Kidney tubule cell (primary cell): ENCODE measurements at regions not wholly inside any gene's neighbourhood (a gene's known extent, or its start where the extent isn't known, plus 50 kb on each side); places are given as distances from the start of the nearest gene placed in this dataset.
"Not testable (repeated sequence)": the region's sequence is repeated elsewhere in the genome, so short reads cannot be mapped to it uniquely, and the experiment has no call there.

Experiments used
- DNase-seq: peaks from one replicate; pipeline ENCODE4 v3.0.0-alpha.2; 2018; ENCODE audit warnings: low spot score

DNA sequence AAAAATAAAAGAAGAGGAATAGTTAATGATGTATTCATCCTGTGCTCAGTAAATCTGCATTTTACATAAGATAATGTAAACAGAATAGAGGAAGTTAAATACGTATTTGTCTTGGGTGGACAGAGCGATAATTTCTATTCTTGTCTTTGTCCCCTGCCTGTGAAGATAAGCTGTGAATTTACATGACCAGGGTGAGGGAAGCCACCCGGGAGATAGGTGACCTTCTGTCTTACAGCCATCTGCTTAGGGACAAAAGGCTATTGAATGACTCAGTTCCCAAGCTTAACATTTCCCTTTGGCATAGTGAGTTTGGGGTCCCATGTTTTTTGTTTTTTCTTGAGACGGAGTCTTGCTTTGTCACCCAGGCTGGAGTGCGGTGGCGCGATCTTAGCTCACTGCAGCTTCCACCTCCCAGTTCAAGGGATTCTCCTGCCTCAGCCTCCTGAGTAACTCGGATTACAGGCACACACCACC lies 88.7 kb upstream of the KCTD7 start:
- DNase-seq = no peak

DNA sequence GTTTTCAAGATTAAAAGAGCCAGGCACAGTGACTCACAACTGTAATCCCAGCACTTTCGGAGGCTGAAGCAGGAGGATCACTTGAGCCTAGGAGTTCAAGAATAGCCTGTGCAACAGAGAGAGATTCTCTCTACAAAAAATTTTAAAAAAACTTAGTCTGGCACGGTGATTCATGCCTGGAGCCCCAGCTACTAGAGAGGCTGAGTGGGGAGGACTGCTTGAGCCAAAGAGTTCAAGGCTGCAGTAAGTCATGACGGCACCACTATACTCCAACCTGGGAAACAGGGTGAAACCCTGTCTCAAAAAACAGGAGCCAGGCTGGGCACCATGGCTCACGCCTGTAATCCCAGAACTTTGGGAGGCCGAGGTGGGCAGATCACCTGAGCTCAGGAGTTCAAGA lies 86.6 kb upstream of the KCTD7 start:
- DNase-seq = no peak

DNA sequence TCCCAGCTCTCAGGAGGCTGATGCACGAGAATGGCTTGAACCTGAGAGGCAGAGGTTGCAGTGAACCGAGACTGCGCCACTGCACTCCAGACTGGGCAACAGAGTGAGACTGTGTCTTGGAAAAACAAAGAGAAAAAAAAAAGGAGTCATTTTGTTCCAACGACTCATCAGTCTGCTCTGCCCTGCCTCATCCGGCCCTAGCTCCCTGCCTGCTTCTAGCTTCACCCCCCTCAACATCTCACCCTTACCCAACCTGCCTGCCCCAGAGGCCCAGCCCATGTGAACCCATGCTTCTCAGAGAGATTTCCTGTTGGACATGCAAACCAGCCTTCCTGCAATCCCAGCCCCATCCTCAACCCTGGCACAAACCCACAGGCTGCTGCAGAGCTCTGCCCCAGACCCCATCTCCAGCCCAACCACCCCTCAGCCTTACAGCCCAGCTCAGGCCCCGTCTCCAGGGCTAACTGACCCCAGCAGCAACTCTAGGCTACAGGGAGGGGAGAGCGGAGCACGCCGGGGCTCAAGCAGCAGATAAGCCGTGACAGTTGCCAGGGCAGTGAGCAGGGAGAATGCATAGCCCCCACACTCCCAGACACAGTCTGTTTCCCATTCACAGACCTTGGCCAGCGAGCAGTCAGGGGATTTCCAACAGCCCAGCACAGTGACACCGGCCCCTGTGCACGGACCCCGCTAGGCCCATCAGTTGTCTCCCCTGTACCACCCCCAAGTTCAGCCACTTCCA lies 86.0 kb upstream of the KCTD7 start:
- peak; percentile 82 for DNase-seq

DNA sequence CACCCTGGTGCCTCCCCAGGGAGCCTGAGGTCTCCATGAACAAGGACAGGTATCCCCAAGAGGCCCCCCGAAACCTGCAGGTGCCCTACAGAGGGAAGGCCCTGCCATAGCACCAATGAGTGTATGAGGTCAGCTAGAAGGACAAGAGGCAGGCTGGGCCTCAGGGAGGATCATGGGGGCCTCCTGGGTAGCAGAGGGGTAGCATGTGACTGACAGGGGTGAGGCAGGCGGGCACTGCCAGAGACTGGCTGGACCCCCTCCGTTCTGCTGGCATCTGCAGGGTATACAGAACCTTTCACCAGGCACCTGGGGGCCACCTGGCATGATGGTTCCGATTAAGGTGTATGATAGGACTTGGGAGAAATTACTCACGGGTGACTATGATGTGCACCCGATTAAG lies 79.2 kb upstream of the KCTD7 start:
- no peak for DNase-seq

DNA sequence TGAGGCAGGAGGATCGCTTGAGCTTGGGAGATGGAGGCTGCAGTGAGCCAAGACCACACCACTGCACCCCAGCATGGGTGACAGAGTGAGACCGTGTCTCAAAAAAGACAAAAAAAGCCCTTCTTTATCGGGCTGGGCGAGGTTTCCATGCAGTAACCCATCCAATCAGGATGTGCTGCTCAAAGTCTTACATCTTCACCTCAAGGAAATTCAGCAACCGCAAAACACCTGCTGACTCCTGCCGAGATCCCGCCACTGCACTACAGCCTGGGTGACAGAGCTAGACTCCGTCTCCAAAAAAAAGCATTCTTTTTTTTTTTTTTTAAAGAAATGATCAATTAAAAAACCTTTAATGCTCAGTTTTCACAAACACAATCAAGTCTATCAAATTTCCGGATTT lies 75.7 kb upstream of the KCTD7 start:
- DNase-seq = no peak

DNA sequence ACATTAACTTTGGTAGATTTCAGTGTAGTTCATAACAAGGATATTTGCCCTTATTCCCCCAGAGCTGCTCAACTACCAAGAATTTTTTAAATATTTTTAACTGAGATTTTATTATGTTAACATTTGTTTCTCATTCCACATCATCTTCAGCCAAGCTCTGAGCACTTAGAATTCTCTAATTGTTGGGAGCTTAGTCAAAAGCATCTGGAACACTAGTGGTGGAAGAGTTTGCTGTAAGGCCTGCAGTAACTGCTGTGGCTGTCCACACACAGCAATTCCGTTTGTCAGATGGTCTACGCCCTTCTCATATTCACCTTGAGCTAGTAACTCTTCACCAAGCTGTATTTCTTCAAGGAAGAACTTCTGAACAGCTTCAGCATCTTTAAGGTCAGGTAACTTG lies 75.0 kb upstream of the KCTD7 start:
- DNase-seq = not testable (repeated sequence)

DNA sequence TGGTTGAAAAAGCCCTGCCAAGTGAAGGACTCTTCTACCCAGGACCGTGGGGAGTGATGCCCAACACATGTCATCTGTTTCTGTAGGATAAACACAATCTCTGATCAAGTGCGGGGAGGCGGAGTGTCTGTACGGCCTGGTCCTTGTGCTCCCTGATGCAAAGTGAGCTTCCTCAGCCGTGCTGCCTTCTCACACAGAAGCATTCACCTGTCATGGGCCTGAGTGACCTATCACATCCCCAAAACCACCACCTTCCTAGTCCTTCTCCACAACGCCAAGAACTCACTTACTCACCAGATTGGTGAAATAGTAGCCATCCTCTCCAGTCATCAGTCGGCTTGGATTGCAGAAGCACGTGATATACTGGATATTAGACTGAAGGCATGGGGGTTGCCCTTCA lies 74.4 kb upstream of the KCTD7 start:
- not testable (repeated sequence) for DNase-seq

DNA sequence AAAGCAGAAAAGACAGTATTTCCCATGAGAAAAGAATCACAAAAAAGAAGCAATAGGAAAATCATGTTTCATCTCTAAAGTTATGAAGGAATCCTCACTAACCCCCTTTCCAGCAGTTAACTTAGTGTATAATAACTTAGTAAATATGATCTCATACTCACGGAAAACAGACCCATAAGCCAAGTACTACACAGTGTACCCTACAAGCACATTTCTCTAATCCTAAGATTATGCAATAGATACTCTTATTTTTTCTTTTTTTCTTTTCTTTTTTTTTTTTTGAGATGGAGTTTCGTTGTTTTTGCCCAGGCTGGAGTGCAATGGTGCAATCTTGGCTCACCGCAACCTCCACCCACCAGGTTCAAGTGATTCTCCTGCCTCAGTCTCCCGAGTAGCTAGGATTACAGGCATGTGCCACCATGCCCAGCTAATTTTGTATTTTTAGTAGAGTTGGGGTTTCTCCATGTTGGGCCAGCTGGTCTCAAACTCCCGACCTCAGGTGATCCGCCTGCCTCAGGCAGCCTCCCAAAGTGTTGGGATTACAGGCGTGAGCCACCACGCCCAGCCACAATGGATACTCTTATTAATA lies 73.7 kb upstream of the KCTD7 start:
- DNase-seq = not testable (repeated sequence)

DNA sequence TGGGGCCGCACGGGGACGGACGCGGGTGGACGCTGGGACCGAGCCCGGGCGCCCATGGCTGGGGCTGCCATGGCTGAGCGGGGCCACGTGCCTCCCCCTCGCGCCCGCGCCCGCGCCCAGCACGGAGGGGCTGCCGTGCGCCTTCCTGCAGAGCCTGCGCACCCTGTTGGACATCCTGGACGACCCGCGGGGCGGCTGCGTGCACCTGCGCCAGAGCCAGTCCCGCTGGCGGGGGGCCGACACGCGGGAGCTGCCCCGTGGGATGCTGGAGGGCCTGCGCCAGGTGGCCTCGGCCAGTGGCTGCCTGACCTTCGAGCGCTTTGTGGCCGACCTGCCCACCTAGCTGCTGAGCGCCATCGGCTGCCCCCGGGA lies 72.5 kb upstream of the KCTD7 start:
- DNase-seq = no peak

DNA sequence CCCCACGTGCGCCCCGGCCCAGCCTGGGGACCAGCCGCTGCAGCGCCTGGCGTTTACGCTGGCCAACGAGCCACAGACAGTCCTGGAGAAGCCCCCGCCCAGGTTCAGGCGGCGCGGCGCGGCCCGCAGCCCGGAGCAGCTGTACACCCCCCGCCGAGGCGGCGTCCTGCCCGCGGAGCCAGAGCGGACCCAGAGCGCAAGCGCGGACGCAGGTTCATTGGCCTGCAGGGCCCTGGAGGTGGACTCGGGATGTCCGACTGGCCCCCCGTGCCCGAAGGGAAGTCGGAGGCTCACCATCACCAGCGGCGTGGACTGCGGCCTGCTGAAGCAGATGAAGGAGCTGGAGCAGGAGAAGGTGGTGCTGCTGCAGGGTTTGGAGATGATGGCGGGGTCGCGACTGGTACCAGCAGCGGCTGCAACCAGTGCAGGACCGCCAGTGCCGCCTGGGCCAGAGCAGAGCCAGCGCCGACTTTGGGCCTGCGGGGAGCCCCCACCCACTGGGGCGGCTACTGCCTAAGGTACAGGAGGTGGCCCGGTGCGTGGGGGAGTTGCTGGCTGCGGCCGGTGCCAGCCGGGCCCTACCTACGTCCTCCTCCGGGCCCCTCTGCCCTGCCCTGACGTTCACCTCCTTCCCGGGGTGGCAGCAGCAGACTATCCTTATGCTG lies 72.0 kb upstream of the KCTD7 start:
- DNase-seq = no peak

DNA sequence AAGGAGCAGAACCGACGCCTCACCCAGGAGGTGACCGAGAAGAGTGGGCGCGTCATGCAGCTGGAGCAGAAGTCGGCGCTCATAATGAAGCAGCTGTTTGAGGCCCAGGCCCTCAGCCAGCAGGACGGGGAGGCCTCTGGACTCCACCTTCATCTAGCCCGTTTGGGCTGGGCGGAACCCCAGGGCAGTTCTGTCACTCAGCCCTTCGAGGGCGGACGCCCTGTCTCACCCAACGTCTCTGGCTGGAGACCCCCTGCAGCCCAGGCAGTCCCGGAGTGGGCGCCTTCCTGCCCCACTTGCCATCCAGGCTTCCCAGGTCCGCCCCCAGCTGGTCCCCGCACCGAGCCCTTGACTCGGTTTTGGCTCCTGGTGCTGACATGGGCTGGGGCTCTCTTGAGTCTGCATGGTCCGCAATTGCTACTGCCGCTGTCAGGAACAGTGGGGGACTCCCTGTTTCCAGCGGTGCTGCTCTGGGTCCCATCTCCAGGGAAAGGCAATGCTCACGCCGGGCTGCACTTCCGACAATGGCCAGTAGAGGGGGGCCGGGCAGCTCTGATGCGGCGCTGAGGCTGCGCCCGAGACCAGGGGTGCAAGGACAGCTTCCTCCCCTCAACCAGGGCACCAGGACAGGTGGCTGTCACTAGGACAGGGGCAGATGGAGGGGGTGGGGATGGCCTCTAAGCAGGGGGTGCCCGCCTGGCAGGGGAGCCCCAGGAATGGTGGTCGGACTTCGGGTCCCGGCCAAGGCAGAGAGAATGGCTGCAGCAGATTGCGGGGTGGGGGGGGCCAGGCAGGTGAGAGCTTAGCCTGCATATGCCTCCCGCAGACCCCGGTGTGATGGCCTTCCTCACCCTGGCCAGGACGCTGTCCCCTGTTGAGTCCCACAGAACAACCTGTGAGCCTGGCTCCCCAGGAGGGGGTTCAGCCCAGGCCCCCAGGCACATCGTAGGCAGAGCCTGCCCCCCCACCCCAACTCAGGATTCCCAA lies 71.2 kb upstream of the KCTD7 start:
- DNase-seq = peak; percentile 56

DNA sequence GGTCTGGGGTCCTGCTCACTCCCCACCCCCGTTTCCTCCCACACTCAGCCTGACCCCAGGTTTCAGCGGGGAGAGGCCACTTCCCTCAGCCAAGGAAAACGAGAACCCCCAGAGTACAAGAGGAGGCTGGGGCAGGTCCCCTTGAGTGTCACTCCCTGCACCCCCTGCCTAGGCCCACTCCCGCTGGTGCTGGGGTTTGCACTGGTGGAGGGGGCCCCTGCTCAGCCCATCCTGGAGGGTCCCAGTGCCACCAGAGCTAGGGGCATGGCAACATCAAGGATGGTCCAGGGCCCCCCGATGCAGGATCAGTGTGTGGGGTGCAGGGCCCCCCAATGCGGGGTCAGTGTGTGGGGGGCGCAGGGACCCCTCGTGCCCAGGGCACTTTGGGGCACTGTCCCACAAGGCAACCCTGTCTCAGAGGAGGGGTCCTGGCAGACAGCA lies 70.5 kb upstream of the KCTD7 start:
- DNase-seq = no peak

DNA sequence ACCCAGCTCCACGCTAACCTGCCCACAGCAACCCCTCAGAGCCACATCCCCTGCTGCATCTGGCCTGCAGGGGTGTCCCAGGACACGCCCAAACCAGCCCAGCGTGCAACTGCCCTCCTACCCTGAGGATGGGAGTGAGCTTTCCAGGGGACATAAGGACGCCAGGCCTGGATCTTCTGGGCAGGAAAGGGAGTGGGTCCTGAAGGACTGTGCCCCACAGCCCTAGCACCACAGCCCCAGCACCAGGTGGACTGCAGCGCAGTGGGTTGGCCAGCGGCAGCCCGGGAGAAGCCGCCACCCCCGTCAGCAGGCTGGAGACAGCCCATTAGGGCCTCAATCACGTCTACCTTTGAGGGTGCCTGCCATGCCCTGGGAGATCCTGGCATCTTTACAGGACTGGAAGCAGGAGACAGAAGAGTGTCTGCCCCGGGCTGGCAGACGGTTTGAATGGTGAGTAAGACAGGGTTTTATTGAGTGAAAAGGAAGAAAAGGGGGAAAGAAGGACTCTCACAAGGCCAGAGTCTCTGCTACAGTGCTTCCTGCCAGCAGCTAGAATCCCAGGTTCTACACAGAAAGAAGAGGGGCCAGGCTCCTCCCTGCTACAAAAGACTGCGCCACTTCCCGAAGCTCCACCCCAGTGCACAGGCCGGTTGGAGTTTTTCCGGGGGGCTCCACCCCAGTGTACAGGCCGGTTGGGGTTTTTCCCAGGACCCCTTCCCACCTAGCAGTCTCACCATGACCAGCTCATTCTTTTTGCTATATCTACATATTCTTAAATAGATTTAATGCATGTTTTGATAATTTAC lies 69.8 kb upstream of the KCTD7 start:
- DNase-seq = no peak

DNA sequence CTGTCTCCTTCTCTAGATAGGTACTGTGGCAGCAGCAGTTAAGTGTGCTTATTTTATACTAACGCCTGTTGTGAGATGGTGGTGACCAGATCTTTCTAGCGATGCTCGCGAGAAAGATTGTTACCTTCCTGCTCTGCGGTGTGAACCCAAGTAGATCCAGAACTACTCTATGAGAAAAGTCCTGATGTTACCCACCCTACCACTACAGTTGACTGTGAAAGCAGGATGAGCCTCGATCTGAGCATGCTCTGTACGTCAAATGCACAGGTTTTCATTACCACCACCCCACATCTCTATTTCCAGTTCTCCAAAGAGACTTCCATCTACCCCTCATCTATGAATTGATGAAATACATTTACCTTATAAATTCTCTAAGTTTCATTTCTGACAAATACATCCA lies 64.6 kb upstream of the KCTD7 start:
- DNase-seq = no peak

DNA sequence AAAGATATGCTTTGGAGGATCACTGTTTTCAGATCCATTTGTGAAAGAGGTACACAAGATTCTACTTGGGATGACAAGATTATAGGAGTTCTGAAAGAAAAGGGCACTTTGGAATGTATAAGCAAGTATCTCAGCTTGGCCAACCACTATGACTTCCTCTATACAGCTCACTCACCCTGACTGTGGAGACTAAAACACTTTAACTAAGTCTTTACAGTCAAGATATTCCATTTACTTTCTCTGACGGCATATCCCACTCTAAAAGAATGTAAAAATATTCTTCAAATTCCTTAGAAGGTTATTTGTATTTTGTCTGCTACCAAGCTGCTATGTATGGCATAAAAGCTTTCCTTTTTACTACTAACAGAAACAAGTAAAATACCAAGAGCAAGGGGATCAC lies 58.5 kb upstream of the KCTD7 start:
- DNase-seq = not testable (repeated sequence)

DNA sequence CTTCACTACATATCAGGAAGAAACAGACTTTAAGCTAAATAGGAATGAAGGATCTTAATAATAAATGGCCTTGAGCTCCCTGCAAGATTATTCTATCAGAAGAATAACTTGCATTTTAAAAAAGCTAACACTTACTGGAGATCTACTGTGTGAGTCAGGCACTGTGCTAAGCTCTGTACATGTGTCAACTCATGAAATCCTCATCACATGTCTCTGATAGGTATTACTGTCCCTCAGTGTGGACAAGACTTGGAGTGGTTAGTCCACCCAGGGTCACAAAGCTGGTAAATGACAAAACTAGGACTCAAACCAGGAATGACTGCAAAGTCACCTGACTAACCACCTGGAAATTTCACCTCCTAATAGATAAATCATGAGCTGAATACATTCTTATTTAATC lies 57.1 kb upstream of the KCTD7 start:
- DNase-seq = peak; percentile 20

DNA sequence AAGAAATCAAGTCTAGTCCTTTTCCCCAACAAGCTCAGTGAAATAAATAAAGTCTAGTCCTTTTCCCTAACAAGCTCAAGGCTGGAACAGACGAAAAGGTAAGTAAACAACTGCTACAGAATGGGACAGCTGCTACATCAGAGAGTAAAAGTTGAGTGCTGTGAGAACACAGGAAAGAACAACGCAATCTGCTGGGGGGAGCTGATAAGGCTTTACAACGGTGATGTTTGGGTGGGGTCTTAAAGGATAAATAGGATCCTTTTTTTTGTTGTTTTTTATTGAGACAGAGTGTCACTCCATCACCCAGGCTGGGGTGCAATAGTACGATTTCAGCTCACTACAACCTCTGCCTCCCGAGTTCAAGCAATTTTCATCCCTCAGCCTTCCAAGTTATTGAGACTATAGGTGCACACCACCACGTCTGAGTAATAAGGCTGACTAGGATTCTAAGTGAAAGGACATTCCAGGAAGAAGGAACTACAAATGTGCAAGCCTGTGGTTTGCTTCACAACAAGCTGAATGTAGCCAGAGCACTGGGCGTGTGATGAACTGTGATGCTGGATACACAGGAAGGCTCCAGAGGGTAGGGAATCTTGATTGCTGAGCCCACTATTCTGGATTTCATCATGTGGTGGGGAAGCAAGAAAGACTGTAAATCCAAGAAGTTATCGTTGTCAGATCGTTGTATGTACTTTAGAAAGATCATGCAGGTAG lies 54.7 kb upstream of the KCTD7 start:
- DNase-seq = peak; percentile 45

DNA sequence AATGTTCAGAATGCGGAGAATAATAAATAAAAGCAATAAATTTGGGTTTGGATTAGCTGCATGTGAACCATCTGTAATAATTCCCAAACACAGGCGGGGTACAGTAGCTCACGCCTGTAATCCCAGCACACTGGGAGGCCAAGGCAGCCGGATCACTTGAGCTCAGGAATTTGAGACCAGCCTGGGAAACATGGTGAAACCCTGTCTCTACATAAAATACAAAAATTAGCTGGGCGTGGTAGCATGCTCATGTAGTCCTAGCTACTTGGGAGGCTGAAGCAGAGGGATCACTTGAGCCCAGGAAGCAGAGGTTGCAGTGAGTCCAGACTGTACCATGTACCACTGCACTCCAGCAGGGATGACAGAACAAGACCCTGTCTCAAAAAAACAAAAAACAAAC lies 53.9 kb upstream of the KCTD7 start:
- not testable (repeated sequence) for DNase-seq

DNA sequence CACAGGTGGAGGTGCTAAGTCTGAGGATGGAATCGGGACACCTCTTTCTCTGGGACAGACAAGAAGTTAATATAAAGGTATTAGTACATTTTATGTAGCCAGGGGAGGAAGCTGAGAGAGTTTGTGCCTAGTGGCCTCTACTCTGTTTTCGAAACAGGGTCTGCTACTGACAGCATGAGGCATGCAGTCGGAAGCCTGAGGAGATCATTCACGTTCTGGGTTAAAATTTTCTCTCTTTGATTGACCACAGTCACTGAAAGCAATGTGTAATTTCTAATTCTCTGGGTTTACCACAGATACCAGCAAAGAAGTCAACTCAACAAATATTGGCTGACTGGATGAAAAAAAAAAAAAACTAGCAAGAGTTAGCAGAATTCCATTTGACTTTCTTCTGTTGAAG lies 53.3 kb upstream of the KCTD7 start:
- DNase-seq = peak; percentile 24

DNA sequence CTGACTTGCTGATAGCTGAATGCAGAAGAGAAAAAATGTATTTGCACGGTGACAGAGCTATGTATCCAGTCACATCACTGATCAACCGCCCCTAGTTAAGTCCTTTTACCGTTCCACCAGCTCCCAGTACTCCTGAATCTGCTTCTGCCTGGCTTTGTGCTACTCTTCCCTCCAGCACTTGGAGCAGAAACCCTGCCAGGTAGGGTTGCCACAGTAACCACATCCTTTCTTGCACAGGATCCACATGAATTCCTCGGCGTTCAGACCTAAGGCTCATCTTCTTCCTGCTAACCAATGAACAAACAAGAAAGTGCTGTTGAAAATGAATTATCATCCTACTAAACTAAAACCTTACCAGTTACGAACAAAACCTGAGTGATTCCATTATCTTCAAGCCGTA lies 52.0 kb upstream of the KCTD7 start:
- DNase-seq = peak; percentile 15
